ENCODE measurements at regions not wholly inside any gene's neighbourhood (a gene's known extent, or its start where the extent isn't known, plus 50 kb on each side); places are given as distances from the start of the nearest gene placed in this dataset.

DNA sequence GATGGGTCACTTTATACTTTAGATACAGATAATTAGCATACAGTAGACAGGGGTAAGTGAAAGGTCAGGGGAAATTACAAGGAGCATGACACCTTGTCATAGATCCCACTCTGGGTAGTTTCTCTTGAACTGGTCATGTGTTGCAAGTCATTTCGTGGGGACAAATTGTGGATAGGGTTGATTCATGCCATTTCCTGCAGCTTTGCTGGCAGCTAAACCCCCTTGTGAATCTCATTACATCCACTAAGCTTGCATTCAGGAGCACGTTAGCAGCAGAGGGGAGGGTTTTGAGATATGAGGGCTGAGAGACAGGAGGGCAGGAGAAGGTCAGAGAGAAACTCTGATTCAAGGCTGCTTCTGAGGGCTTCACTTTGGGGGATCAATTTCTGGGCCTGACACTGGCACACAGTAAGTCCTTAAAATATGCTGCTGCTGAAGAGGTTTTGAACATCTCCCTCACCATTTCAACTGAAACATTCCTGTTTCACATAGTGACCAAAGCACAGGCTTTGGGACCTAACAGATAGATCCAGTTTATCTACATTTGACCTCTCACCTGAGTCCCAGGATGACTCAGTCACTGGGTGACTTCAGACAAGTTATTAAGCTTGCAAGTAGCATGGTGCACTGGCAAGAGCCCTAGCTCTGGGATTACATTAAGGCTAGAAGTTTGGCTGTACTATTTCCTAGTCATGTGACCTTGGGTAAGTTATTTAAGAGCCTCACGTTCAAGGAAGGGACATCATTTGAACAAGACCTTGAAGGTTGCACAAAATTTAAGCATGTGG, 206.0 kb upstream of the USP24 start:
- WGBS, 2 donors = 51 to 54% methylated on average over 3 of the region's 3 CpGs
- DNase-seq (ENCODE audit: low spot score in 2 of 2) = no peak
- TF ChIP-seq POLR2A (IDR thresholded peaks at IDR 0.05) = no peak
- TF ChIP-seq, protein P1, sequence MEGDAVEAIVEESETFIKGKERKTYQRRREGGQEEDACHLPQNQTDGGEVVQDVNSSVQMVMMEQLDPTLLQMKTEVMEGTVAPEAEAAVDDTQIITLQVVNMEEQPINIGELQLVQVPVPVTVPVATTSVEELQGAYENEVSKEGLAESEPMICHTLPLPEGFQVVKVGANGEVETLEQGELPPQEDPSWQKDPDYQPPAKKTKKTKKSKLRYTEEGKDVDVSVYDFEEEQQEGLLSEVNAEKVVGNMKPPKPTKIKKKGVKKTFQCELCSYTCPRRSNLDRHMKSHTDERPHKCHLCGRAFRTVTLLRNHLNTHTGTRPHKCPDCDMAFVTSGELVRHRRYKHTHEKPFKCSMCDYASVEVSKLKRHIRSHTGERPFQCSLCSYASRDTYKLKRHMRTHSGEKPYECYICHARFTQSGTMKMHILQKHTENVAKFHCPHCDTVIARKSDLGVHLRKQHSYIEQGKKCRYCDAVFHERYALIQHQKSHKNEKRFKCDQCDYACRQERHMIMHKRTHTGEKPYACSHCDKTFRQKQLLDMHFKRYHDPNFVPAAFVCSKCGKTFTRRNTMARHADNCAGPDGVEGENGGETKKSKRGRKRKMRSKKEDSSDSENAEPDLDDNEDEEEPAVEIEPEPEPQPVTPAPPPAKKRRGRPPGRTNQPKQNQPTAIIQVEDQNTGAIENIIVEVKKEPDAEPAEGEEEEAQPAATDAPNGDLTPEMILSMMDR (IDR thresholded peaks at IDR 0.05) = no peak
- intact Hi-C loops (cut with DNase I; ENCODE audit: low total_unique reads) = no loop called here
- H3K4me3 ChIP-seq (ENCODE audit: low read depth, poor library complexity, severe bottlenecking) = no peak overlapping the region

DNA sequence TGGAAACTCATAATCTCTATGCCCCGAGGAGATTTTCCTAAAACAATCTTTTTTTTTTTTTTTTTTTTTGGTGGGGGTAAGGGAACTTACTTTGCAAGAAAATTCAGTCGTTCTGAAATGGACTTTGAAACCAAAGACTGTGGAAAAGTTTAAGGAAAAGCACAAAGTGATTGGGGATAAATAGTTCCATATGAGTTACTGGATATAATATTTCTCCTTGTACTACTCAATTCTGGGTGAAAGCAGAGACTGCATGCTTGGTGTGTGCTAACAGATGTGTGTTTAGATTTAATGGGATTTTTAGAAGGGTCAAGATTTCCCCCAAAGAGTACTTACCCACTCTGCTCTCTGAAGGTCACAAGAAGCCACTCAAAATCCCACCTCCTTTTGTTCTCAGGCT, 204.9 kb upstream of the USP24 start:
- WGBS, 2 donors = 42 to 43% methylated on average over 2 of the region's 2 CpGs

DNA sequence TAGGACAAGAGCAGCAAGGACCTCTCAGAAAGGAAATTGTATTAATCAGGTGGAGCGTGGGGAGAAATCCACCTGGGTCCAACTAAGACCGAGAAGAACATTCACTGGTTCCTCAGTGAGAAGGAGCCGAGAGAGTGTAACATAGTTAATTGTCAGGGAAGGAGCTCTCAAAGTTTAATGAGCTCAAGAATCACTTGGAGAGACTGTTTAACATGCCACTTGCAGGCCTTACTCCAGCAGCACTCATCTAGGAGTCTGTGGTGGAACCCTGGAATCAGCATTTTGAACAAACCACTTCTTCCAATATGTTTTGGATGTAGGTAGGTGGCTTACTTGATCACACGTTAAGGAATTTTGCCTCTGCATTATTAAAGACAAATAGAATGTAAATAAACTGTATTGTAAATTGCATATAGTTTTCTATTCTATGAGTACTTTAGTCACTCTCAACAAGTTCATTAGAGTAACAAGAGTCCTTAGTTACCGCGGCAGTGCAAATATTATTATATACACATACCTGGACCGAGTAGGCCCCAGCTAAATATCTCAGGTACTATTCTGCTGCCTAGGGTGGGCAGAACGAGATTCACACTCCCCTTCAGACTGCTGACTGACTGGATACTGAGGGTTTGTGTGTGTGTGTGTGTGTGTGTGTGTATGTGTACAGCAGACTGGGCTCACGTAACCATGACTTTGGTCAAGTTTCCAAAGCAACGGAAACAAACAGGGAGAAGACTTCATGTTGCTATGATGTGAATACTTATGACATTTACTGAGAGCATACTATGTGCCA, 203.2 kb upstream of the USP24 start:
- intact Hi-C loops (cut with DNase I; ENCODE audit: low total_unique reads) = no loop called here
- DNase-seq (ENCODE audit: low spot score in 2 of 2) = no peak
- TF ChIP-seq, protein P1 (IDR thresholded peaks at IDR 0.05) = no peak
- no peak for TF ChIP-seq POLR2A (IDR thresholded peaks at IDR 0.05)
- H3K4me3 ChIP-seq (ENCODE audit: low read depth, poor library complexity, severe bottlenecking) = no peak overlapping the region
- 92 to 93% methylated on average over 10 of the region's 10 CpGs for WGBS, 2 donors

More for the DNA sequence above, 204.9 kb upstream of the USP24 start:
- no peak for DNase-seq (ENCODE audit: low spot score in 2 of 2)
- TF ChIP-seq, protein P1 (IDR thresholded peaks at IDR 0.05) = no peak
- no peak for TF ChIP-seq POLR2A (IDR thresholded peaks at IDR 0.05)
- intact Hi-C loops (cut with DNase I; ENCODE audit: low total_unique reads) = no loop called here
- H3K4me3 ChIP-seq (ENCODE audit: low read depth, poor library complexity, severe bottlenecking) = no peak overlapping the region

DNA sequence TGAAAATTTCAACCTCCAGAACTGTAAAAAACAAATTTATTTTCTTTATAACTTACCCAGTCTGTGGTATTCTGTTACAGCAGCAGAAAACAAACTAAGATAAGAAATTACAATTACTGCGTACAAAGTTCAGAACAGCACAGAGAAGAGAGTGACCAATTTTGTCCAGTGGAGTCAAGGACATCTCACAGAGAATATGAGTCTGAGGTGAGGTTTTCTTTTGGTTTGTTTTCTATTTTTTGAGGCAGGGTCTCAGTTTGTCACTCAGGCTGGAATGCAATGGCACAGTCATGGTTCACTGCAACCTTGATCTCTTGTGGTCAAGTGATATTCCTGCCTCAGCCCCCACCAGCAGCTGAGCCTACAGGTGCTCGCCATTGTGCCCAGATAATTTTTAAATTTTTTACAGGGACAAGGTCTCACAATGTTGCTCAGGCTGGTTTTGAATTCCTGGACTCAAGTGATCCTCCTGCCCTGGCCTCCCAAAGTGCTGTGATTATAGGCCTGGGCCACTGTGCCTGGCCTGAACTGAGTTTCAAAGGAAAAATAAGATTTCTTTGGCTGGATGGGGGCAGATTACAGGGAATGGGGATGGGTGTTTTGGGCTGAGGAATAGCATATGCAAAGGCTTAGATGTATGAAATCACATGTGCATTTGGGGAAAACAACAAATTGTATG, 201.1 kb upstream of the USP24 start:
- 95 to 98% methylated on average over 2 of the region's 2 CpGs for WGBS, 2 donors
- no peak for TF ChIP-seq POLR2A (IDR thresholded peaks at IDR 0.05)
- TF ChIP-seq, protein P1 (IDR thresholded peaks at IDR 0.05) = no peak
- intact Hi-C loops (cut with DNase I; ENCODE audit: low total_unique reads) = no loop called here
- H3K4me3 ChIP-seq (ENCODE audit: low read depth, poor library complexity, severe bottlenecking) = no peak overlapping the region
- no peak for DNase-seq (ENCODE audit: low spot score in 2 of 2)

DNA sequence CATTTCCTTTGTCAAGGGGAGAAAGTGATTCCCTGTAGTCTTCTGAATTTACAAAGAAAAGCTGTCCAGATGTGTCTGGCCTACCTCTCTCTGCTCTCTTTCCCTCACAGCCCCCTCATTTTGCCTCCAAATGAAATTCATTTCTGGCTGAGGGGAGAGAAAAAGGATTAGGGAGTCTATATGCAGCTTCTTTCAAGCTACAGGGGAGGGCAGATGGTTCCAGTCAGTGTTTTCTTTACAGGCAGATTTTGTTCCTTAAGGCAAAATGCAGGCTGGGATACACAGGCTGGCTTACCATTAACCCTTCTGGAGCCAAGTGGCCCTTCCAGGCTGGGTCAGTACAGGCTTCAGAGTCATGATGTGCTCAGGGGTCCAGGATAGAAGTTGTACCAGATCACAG, 198.1 kb upstream of the USP24 start:
- no peak for TF ChIP-seq POLR2A (IDR thresholded peaks at IDR 0.05)
- TF ChIP-seq, protein P1 (IDR thresholded peaks at IDR 0.05) = no peak
- intact Hi-C loops (cut with DNase I; ENCODE audit: low total_unique reads) = no loop called here
- DNase-seq (ENCODE audit: low spot score in 2 of 2) = no peak
- H3K4me3 ChIP-seq (ENCODE audit: low read depth, poor library complexity, severe bottlenecking) = no peak overlapping the region

Data from lower leg skin (tissue), 4 donors.